Right forelimb (tissue), 1 donor: ENCODE measurements at regions not wholly inside any gene's neighbourhood (a gene's known extent, or its start where the extent isn't known, plus 50 kb on each side); places are given as distances from the start of the nearest gene placed in this dataset.
A peak's percentile ranks its signal among the peaks of the same experiment; 100 is the strongest.
"Not testable (repeated sequence)": the region's sequence is repeated elsewhere in the genome, so short reads cannot be mapped to it uniquely, and the experiment has no call there.

ENCODE experiments used
- DNase-seq: peaks from one replicate; pipeline ENCODE4 v3.0.0-alpha.2; 2018

- no peak for DNase-seq
These were observed 231.4 kb upstream of the ECI2 start for GRCh38 chr6:4366635-4367395.

GRCh38 chr6:4365686-4366085 is 230.3 kb upstream of the ECI2 start:
- DNase-seq: no peak

- no peak for DNase-seq
These were observed 229.3 kb upstream of the ECI2 start for GRCh38 chr6:4364711-4365110.

- no peak for DNase-seq
These were observed 228.8 kb upstream of the ECI2 start for GRCh38 chr6:4364172-4364571.

GRCh38 chr6:4363656-4364055 is 228.3 kb upstream of the ECI2 start:
- DNase-seq: no peak

- no peak for DNase-seq
These were observed 227.0 kb upstream of the ECI2 start for GRCh38 chr6:4362326-4362725.

GRCh38 chr6:4360920-4361319 is 225.5 kb upstream of the ECI2 start:
- no peak for DNase-seq

- DNase-seq: no peak
These were observed 223.8 kb upstream of the ECI2 start for GRCh38 chr6:4359108-4359730.

GRCh38 chr6:4358414-4359107 is 223.2 kb upstream of the ECI2 start:
- peak; percentile 65 for DNase-seq

- not testable (repeated sequence) for DNase-seq
These were observed 222.3 kb upstream of the ECI2 start for GRCh38 chr6:4357660-4358152.

GRCh38 chr6:4356899-4357659 is 221.7 kb upstream of the ECI2 start:
- no peak for DNase-seq

- no peak for DNase-seq
These were observed 219.9 kb upstream of the ECI2 start for GRCh38 chr6:4355241-4355640.

GRCh38 chr6:4354181-4354580 is 218.8 kb upstream of the ECI2 start:
- no peak for DNase-seq

- DNase-seq: no peak
These were observed 217.4 kb upstream of the ECI2 start for GRCh38 chr6:4352731-4353130.

GRCh38 chr6:4352322-4352669 is 216.9 kb upstream of the ECI2 start:
- DNase-seq: no peak

GRCh38 chr6:4351520-4352321 is 216.3 kb upstream of the ECI2 start:
- DNase-seq: peak; percentile 77

GRCh38 chr6:4350567-4351519 is 215.5 kb upstream of the ECI2 start:
- DNase-seq: no peak

GRCh38 chr6:4349931-4350330 is 214.6 kb upstream of the ECI2 start:
- no peak for DNase-seq

- DNase-seq: no peak
These were observed 213.9 kb upstream of the ECI2 start for GRCh38 chr6:4349323-4349722.

GRCh38 chr6:4348462-4349112 is 213.2 kb upstream of the ECI2 start:
- no peak for DNase-seq

- DNase-seq: no peak
These were observed 212.5 kb upstream of the ECI2 start for GRCh38 chr6:4347877-4348276.
